Neural cell (in vitro differentiated cells): ENCODE measurements at regions not wholly inside any gene's neighbourhood (a gene's known extent, or its start where the extent isn't known, plus 50 kb on each side); places are given as distances from the start of the nearest gene placed in this dataset.

Source experiments
- CTCF ChIP-seq: fragments of 450-650 bp; IDR thresholded peaks from 2 replicates; pipeline ENCODE4 v1.5.1; 2014; ENCODE audit warnings: antibody characterized with exemption, mild to moderate bottlenecking, moderate library complexity; ENCODE audit not compliant: poor library complexity, severe bottlenecking
- POLR2AphosphoS5 ChIP-seq: IDR thresholded peaks from 2 replicates; pipeline ENCODE4 v1.6.1; 2012

- no peak for TF ChIP-seq CTCF
- TF ChIP-seq POLR2AphosphoS5, result no peak
Measured at GRCh38 chr15:31477301-31477700, 150.7 kb downstream of the KLF13 start.
